T-helper 2 cell (primary cell): ENCODE measurements at regions not wholly inside any gene's neighbourhood (a gene's known extent, or its start where the extent isn't known, plus 50 kb on each side); places are given as distances from the start of the nearest gene placed in this dataset.
A peak's percentile ranks its signal among the peaks of the same experiment; 100 is the strongest.

ENCODE experiments used
- DNase-seq, 5 experiments: peaks; one replicate each; pipeline versions ENCODE4 v3.0.0 to v3.0.0-alpha.2; 2012 to 2022

DNA sequence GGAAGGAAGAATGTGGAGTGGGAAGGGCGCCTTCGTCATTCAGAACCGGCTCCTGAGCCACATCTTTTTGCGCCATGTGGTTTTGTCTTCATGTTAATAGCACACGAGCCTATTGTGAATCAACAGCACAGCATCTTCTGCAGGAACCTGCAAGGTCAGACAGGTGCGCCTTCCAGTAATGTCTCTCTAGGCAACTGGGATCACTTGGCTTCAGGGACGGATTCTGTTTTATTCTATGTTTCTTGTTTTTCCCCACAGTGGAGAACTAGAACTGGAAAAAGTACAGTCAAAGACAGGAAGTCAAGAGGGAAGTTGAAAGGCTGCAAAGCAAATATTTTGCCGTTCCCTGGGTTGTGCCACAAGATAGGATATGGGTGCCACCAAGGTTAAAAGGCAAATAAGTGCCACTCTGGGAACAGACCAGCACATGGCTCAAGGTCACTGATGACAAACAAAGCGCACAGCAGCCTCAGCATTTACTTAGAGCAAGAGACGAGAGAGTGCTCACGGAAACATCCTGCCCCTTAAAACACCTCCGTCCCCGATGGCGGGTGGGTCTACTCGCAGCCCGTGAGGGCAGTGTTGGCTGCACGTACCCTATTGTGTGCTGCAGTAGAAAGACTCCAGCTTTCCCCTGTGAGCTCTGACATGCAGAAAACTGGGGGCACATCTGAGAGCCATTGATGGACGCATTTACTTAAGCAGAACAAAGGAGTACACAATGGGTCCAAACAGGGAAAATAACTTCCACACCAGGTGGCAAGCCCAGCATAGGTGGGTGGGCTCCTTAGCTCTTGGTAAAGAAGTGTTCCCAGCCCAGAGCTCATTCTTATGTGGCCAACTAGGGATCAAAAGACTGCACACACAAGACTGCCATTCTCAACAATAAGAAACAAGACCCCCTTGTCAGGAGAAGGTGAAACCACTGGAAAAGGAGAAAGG is 107.2 kb upstream of the PARD3B start:
- no peak for DNase-seq

DNA sequence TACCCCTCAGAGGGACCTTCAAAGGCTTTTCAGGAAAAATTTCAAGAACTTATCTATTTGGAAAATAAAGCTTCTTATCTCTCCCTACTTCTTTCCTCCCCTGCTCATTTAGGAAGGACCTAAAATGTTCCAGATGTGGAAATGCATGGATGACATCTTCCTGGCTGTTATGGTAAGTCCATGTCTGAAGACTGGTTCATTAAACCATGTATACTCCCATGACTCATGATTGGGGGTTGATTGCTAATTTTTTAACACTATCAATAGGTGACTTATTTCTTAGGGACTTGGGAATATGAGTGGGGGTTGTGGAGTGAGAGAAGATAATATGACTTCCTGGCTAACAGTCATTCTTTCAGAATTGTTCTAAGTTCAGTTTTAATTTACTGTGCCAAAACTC is 104.0 kb upstream of the PARD3B start:
- no peak for DNase-seq

DNA sequence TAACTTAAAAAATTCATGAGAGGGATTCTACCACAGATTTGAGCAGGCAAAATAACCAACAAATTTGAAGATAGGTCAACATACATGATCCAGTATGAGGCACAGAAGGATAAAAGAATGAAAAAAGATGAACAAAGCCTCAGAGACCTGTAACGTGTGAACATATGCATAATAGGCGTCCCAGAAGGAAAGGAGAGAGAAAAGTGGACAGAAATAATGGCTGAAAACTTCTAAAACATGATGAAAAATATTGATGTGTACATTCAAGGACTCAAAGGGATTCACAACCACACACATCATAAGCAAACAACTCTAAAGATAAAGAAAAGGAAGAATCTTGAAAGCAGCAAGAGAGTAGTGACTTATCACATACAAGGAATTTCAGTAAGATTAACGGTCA is 100.1 kb upstream of the PARD3B start:
- no peak for DNase-seq

DNA sequence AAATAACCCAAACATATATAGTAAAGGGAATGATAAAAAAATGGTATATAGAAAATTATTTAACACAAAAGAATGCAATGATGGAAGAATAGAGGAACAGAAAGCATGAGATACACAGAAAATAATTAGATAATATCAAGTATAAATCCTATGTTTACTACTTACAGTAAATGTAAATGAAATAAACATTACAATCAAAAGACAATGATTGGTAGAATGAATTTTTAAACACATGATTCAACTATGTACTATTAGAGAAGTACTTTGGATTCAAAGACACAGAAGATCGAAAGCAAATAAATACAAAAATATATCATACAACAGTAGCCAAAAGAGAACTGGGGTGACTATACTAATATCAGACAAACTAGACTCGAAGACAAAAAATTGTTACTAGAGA is 97.6 kb upstream of the PARD3B start:
- DNase-seq, result no peak

DNA sequence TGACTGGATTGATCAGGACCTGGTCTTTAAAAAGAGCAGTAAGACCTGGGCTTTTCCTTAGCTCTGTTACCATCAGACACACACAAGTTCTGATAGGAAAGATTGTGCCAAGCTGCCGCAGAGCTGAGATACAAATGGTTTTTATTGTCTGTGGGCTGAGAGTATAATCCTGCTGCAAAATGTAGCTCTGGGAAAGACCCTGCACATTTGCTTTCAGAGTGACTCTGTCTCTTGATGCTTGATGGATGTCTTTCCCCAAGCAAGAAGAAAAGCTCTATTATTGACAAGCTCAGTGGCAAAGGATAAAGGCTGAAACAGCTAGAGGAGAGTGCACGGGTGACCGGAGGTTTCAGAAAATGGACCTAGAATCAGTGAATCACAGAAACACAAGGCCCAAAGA is 95.3 kb upstream of the PARD3B start:
- DNase-seq, result no peak

DNA sequence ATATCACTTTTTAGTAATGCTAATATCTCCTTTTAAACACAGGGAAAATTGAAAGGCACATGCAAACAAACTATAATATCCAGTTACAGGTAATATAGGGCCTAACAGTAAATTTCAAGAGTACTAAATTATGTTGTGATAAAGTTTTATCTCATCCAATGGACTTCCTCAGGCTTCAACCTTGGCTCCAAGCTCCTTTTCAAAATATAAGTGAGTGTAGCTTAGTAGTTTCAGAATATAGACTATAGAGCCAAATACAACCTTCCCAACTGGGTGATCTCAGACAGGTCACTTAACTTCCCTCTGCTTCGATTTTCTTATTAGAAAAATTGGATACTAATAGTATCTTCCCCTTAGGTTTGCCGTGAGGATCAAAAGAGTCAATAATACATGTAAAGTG is 93.5 kb upstream of the PARD3B start:
- no peak for DNase-seq

DNA sequence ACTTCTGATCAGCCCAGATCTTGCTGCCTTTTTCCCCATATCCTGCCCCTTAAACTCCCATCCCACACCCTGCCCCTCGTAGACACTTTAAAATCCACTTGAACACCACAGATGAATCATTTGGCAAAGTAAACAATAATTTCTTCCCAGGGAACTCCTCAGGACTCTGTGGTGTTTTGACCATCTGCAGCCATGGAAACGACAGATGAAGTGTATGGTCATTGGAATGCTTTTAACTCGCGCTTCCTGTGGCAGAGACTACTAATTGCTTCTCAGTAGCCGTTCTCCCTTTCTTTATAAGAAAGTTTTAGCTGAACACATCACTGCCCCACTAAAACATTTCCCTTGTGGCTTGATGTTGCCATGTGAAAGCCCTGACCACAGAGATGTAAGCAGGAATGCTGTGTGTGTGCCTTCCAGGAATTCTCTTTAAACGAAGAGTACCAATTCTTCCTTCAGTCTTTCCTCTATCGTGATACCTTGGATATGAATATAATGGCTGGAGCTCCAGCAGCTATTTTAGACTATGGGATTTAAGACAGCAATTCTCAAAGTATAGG is 92.7 kb upstream of the PARD3B start:
- DNase-seq, result no peak

DNA sequence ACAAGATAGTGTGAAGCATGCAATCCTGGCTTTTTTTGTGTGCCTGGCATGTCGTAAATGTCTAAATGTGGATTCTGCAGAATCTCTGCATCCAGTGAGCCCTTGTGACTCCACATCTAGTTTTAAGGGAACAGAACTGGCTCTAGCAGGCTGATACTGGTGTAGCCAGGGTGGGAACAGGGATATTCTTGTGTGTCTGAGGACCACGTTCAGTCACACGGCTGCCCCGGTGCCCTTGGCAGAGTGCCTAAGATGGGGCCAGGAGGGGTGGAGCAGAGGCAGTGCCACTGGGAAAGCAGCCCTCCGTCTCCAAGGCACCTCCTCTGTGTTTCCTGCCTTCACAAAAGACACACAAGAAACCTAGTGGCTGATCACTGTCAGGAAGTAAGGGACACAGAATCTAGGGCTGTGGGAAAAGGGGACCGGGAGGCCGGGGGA is 91.5 kb upstream of the PARD3B start:
- DNase-seq, result no peak

DNA sequence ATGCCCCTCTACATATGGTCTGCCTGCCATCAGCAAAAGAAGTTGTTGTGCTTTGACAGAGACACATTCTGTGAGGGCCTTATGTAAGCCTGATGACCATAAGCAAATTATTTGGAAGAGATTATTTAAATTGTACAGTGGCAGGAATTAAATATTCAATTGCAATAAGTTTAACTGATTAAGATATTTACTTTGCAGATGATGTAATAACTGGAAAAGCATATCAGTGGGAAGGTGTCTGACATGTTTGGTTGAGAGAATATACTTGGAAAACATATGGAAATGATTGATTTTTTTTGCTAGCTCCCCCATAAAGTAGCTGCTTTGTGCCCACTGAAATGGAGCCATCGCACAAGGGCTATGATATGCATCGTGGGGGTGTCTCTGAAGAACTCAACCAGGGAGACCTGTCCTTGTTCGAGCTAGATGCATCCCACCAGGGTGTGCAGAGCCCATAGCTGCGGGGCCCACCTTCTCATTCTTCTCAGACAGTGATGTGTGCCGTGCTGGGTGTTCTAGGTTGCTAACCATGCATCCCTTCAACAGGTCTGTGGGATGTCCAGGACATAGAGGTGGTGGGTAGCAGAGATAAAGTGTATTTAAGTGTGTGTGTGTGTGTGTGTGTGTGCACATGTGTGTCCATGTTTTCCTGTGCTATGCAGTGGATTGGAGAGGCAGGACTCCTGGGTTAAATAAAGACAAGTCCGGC is 90.4 kb upstream of the PARD3B start:
- DNase-seq, result no peak

DNA sequence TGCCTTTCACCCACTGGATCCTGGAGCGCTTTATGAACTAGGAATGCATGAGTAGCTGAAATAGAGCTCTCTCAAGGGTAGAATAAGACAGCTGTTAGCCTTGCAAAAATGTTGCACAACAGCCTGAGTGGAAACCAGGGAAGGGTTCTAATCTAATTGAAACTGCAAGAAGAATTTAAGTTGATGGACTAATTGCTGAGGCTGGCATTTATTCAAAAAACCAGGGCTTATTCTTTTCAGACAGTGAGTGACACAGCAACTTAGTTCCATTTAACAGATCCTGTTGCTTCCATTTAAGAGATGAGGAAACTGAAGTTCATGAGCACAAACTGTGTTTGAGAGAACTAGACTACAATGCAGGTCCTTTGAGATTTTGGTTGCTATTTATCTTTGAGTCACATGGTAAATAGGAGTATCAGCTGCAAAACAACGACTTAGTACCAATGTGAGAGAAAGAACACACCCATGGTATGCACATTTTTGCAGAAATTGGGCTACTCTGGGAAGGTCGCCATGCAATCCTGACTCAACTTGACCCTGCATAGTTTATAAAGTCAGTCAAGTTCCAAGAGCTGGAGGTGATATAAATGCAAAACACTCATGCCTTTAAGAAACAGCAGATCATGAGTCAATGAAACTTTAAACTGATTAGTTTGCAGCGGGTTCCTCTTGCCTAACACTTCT is 76.4 kb upstream of the PARD3B start:
- no peak for DNase-seq

DNA sequence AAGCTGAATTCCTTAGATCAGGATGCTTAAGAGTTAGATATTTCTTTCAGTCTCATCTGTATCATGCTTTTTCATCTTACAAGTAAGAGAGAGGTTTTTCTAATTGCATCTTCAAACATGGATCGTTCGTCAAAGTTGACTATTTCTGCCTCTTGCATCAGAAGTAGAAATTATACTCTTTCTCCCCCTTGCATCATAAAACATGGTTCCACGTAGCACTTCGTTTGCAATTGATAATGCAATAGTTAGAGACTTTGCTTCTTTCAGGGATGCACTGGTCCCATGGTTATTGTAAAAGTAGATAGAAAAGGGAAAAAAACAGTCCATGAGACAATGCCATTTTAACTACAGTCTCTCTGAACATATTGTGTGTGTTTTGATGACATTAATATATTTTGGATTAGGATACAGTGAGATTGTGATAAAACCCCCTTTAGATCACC is 75.1 kb upstream of the PARD3B start:
- no peak for DNase-seq

DNA sequence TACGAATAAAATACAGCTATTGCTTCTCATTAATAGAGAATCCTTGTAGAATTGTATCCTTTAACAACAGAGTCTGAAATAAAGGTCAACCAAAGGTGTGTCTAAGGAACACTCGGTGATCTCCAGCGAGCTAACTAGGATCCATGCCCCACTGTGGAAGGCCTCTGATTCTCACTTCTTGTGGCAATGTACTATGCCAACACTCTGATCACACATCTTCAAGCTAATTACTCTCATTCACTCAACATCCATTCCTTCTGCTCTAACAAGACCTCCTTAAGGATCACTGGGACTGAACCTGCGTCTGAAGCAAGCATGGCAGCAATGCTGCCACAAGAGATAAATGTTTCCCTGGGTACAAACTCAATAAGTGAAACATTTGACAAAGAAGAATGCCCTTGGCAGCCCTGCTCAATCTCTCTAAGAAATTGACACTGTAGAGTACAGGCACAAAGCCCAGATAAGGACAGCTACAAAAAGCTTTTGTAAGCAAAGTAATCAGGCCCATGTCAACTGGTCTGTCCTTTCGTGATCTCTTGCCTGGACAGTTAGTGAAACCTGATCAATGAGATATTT is 74.6 kb upstream of the PARD3B start:
- no peak for DNase-seq

DNA sequence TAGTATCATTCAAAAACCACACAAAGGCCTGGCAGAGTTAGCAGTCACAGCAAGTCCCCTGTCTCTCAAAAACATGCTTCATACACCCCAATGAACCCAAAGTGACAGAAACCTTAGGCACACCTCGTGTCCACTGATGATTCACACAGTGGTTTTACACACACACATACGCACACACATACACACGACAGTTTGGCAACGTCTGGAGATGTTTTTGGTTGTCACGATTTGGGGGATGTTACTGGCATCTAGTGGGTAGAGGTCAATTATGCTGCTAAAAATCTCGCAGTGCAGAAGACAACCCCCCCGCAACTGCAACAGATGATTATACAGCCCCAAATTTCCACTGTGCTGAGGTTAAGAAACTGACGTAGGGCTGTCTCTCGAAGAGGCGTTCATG is 72.9 kb upstream of the PARD3B start:
- no peak for DNase-seq

DNA sequence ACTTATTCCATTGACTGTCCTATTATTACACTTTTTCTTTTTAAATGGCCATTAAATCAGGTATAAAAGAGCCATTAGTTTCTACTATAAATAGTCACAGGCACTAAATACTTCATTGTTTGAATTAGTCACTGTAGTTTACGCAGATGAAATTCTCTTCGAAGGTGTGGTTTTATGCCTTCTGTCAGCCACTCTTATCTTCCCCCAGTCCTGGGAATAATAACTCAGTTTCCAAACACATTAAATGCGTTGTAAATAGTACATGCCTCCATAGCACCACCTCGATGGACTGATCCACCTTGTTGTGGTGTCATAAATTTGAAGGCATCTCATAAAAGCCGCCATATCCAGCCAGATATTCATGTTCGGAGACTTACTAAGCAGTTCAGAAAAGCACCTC is 72.1 kb upstream of the PARD3B start:
- DNase-seq, result no peak

DNA sequence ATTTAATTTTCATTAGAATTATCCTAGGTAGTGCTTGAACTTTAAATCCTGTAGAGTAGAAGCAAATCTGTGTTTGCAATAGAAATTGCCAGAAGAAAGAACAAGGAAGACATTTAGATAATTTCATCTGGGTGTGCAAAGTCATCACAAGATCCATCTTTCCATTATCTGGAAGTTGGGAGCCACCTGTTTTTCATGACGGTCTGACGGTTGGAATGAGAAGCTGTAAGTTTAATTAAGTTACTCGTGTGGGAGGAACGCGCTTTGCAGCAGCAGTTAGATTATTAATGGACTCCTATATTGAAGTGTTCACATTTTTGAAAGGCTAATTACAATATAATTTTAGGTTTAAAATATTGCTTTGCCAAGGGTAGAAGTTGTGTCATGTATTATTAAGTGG is 69.9 kb upstream of the PARD3B start:
- no peak for DNase-seq

DNA sequence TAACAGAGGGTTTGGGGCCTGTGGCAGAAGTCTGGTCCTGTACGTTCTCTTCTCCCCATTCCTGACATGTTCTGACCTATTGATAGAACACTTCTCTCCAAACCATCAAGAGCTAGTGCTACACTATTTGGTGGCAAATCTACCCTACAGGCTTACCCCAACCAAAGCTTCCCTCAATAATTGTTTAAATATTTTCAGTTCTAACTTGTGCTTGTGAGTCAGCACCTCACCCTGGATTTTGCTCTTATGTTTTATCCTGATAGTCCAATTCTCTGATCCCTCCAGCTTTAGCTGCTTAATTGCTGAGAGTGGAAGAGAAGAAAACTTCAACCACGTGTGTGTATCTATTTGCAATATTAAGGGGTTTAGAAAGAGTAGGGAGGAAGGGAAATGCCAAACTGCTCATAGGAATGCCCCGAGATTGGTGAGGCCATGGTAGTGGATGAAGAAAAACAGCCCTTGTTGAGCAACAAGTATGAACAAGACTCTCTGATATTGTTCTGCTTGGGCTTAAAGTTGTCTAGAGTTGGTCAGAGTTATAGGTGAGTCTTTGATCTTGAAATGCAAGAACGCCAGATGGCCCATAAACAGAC is 67.8 kb upstream of the PARD3B start:
- DNase-seq, result no peak

DNA sequence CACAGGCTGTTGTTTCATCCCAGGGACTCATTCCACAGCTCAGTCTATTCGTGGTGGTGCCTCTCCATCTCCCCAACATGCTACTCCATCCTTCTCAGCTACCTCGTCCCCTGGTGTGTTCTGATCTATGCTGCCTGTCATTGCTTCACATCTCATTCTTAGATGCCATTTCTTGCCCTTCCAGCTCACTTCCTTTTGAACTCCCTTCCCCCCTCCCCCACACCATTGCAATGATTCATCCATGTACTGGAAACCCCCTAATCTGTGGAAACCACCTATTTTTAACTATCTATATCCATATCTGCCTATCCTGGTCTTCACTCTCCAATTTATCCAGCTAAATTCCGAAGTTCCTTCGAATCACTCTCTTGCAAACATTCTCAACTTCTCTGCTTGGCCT is 65.7 kb upstream of the PARD3B start:
- DNase-seq, result peak in 1 of 5 experiments; percentile 3

DNA sequence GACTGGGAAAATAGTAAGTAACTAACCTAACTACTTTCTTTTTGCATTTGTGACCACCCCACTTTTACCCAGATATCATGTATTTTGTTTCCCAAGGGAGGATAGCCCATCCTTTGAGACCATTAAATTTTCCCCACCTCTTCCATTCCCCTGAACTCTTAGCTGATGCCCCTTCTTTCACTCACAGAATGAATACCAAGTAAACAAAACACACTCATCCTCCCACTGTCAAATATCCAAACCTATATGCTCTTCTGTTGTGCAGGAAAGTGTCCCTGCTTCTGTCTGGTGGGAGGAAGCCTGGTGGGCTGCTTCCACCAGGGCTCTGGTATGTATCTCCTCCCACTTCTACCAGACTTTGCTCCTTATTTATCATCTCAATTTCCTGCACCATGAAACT is 64.6 kb upstream of the PARD3B start:
- no peak for DNase-seq

DNA sequence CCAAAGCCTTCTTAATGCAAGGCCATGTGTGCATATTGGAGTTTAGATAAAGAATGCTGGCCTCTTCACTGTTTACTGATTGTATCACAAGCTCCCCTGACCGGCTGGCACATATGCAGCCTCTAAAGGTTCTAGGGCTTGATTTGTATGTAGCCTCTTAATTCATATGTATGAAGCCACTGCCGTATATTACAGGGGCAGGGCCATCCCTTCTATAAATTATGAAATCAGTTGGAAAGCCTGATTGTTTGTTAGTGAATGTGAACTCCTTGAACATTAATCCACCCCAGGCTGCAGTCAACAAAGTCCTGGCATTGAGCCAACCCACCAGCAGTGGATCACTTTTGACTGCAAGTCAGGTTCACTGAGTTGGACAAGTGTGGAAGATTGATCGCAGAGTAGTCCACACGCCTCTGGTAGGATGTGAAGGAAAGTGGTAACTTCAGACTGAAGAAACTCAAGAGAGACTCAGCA is 61.6 kb upstream of the PARD3B start:
- no peak for DNase-seq

DNA sequence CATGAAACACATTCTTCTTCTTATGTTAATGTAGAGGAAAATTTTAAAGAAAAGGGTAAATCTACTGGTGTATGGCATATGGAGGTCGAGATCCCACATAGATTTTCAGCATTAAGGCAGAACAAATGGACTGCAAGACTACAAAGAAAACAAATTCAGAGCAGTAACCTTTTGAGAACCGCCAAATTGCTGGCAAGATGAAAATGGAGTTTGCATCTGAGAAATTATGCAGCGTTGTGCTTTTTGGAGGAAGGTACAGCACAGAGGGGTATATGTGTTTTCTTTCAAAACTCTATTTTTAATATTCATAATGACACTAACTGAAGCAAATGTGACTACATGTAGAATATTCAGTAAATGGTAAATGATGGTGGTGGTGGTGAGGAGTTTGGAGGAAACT is 59.0 kb upstream of the PARD3B start:
- DNase-seq, result no peak

DNA sequence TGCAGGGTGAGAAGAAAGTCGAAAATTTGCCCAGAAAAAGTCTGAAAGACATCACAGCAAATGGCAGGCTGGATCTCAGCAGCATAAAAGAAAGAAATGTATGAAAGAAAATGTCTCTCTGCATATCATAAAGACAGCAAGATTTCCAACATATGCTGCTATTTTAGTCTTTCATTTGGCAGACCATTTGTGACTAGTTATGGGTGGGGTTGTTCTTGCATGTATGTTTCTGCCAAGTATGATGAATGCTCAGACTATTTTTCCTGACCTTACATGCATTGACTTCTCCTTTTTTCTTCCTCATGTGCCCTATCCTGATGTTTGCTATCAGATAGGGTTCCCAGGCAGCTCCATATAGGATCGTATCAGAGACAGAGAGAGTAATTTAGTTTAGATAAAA is 58.5 kb upstream of the PARD3B start:
- no peak for DNase-seq
